ENCODE measurements at regions not wholly inside any gene's neighbourhood (a gene's known extent, or its start where the extent isn't known, plus 50 kb on each side); places are given as distances from the start of the nearest gene placed in this dataset.

DNA sequence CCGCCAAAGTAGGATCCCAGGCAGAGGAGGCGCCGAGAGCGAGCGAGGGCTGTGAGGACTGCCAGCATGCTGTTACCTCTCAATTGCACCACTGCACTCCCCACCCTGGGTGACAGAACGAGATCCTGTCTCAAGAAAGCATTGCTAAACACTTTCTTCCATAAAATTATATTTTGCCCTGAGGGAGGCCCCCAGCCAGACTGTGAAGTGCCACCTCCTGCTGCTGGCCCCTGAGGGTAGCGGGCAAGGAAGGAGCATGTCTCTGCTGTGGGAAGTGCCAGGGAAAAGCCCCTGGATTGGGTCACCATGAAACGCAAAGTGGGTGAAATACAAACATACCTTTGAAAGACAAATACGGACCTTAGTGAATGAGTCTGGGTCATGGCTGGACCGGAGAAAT is 78.0 kb upstream of the AMZ2 start:
- Histone ChIP-seq H2BK120ac (ENCODE audit: low read depth, low read length) (no peak overlapping the region), H4K91ac (ENCODE audit: insufficient read depth, low read depth, low read length) (no peak overlapping the region), H3K4me1 (ENCODE audit: control insufficient read depth, insufficient read depth, low read length) (no peaks in the 10 kb centered on the region), H2AK9ac (replicated peaks; ENCODE audit: low read depth, low read length, poor library complexity) (no peak overlapping the region), H3K4me2 (ENCODE audit: low read depth, low read length) (no peak overlapping the region), H3K18ac (ENCODE audit: low read depth, low read length) (no peak overlapping the region), H3K56ac (ENCODE audit: extremely low read depth, insufficient read depth, low read length) (no peak overlapping the region), H3K79me1 (ENCODE audit: low read depth in 1 of 2, low read length in 2 of 2) (no peaks in the 10 kb centered on the region), H4K8ac (ENCODE audit: low read depth in 2 of 2, low read length in 2 of 2) (no peak overlapping the region), H3K23ac (ENCODE audit: low read depth, low read length) (no peak overlapping the region), H3K27me3 (ENCODE audit: control insufficient read depth, insufficient read depth, low read length) (peaks cover 3% of the 10 kb centered on the region; the same call in 1 of the 2 replicates), H3K9me1 (ENCODE audit: insufficient read depth, low read length) (no peaks in the 10 kb centered on the region), H4K20me1 (ENCODE audit: insufficient read depth, low read length) (no peaks in the 10 kb centered on the region), H2BK15ac (ENCODE audit: low read depth, low read length) (no peak overlapping the region), H3K14ac (replicated peaks; ENCODE audit: low read depth, low read length) (no peak overlapping the region), H3K9me3 (ENCODE audit: control insufficient read depth, insufficient read depth, low read length) (no peaks in the 10 kb centered on the region), H2AK5ac (ENCODE audit: low read depth, low read length) (no peak overlapping the region), H2AFZ (replicated peaks; ENCODE audit: low read length, poor library complexity) (no peak overlapping the region), H3K36me3 (ENCODE audit: control insufficient read depth, insufficient read depth, low read length) (no peaks in the 10 kb centered on the region), H3K4ac (ENCODE audit: low read depth, low read length) (no peak overlapping the region), H4K5ac (ENCODE audit: low read depth, low read length) (no peak overlapping the region), H3K9ac (ENCODE audit: low read depth, low read length) (no peak overlapping the region), H3K4me3 (ENCODE audit: insufficient read depth, low read depth, low read length) (no peak overlapping the region), H2BK20ac (ENCODE audit: low read depth, low read length) (no peak overlapping the region), H3K27ac (ENCODE audit: insufficient read depth, low read length) (no peak overlapping the region), H2BK5ac (ENCODE audit: low read depth, low read length, poor library complexity, severe bottlenecking) (no peak overlapping the region)
- DNase-seq (no peak), ATAC-seq (ENCODE audit: low read depth) (no peak)
- 92% methylated on average over 2 of the region's 10 CpGs; no CpG with 5 or more reads in 1 of the 2 experiments for WGBS, 2 experiments (ENCODE audit: extremely low coverage in 2 of 2, insufficient read length in 1 of 2)
- in situ Hi-C loops (cut with MboI; ENCODE audit: low sequenced_read_pairs) (loop anchor here (25.0 kb wide), 1 partner anchor 592 kb away; no protein-coding TSS in a partner anchor), dilution Hi-C loops (cut with HindIII; ENCODE audit: low sequenced_read_pairs, unreplicated experiment) (no loop called here), intact Hi-C loops (cut with micrococcal nuclease) (loop anchor here (5.0 to 10.0 kb wide), 2 partner anchors 77 to 595 kb away; partner anchors contain the start of gene AMZ2)
- TF ChIP-seq FOS (IDR thresholded peaks at IDR 0.05; ENCODE audit: low read depth, low read length) = no peak
- TF ChIP-seq CHD1 (IDR thresholded peaks at IDR 0.05; ENCODE audit: low read depth, low read length) = no peak
- no peak for TF ChIP-seq USF2 (IDR thresholded peaks at IDR 0.05; ENCODE audit: low read depth, low read length)
- TF ChIP-seq, protein P1, sequence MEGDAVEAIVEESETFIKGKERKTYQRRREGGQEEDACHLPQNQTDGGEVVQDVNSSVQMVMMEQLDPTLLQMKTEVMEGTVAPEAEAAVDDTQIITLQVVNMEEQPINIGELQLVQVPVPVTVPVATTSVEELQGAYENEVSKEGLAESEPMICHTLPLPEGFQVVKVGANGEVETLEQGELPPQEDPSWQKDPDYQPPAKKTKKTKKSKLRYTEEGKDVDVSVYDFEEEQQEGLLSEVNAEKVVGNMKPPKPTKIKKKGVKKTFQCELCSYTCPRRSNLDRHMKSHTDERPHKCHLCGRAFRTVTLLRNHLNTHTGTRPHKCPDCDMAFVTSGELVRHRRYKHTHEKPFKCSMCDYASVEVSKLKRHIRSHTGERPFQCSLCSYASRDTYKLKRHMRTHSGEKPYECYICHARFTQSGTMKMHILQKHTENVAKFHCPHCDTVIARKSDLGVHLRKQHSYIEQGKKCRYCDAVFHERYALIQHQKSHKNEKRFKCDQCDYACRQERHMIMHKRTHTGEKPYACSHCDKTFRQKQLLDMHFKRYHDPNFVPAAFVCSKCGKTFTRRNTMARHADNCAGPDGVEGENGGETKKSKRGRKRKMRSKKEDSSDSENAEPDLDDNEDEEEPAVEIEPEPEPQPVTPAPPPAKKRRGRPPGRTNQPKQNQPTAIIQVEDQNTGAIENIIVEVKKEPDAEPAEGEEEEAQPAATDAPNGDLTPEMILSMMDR (conservative IDR thresholded peaks at IDR 0.05; ENCODE audit: low read depth, low read length) = no peak
- BruUV-seq (replicated peaks) = no TSS peak
- POLR2A ChIA-PET (ENCODE audit: unreplicated experiment) = no interaction called here
- CTCF ChIA-PET = no interaction called here

Data from IMR-90 (cell line).